SK-N-SH treated with all-trans-retinoic acid at 6 μM for 48 hours (cell line): ENCODE measurements at regions not wholly inside any gene's neighbourhood (a gene's known extent, or its start where the extent isn't known, plus 50 kb on each side); places are given as distances from the start of the nearest gene placed in this dataset.

Experiments used
- RARB ChIP-seq: fragments of 250-450 bp; sonication (Bioruptor Pico); IDR thresholded peaks from 2 replicates; pipeline ENCODE4 v1.8.0; 2021; ENCODE audit warnings: mild to moderate bottlenecking, moderate library complexity
- ZNF565 ChIP-seq: fragments of 450-650 bp; formaldehyde crosslinking; conservative IDR thresholded peaks from 2 replicates; pipeline ENCODE4 v1.5.0; 2020; ENCODE audit warnings: low read depth, mild to moderate bottlenecking, moderate library complexity

DNA sequence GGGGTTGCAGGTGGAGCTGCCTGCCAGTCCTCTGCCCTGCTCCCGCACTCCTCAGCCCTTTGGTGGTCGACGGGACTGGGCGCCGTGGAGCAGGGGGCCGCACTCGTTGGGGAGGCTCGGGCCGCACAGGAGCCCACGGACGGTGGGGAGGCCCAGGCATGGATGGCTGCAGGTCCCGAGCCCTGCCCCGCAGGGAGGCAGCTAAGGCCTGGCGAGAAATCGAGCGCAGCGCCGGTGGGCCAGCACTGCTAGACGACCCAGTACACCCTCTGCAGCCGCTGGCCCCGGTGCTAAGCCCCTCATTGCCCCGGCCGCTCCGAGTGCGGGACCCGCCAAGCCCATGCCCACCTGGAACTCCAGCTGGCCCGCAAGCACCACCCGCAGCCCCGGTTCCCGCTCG is 221.8 kb downstream of the BTG1 start:
- TF ChIP-seq RARB (CRISPR knock-in tag) (no peak), ZNF565 (CRISPR knock-in tag) (no peak)
